GM21717 (cell line): ENCODE measurements at regions not wholly inside any gene's neighbourhood (a gene's known extent, or its start where the extent isn't known, plus 50 kb on each side); places are given as distances from the start of the nearest gene placed in this dataset.
"Not testable (repeated sequence)": the region's sequence is repeated elsewhere in the genome, so short reads cannot be mapped to it uniquely, and the experiment has no call there.

Experiments used
- ATAC-seq: cut with Tn5 transposase; IDR thresholded peaks from one replicate; pipeline ENCODE4 v1.9.1; 2021; ENCODE audit warnings: mild to moderate bottlenecking, moderate library complexity; ENCODE audit not compliant: unreplicated experiment

GRCh38 chr2:145757503-145758246 lies 1237.8 kb upstream of the ZEB2 start:
- no peak for ATAC-seq

- ATAC-seq, result no peak
These were observed 1235.3 kb upstream of the ZEB2 start for GRCh38 chr2:145755019-145755837.

GRCh38 chr2:145753966-145754365 lies 1234.0 kb upstream of the ZEB2 start:
- ATAC-seq, result no peak

- no peak for ATAC-seq
These were observed 1233.2 kb upstream of the ZEB2 start for GRCh38 chr2:145753041-145753608.

GRCh38 chr2:145752091-145752806 lies 1232.3 kb upstream of the ZEB2 start:
- peak; percentile 26 for ATAC-seq

GRCh38 chr2:145751629-145752028 lies 1231.7 kb upstream of the ZEB2 start:
- ATAC-seq, result peak; percentile 86

GRCh38 chr2:145751155-145751554 lies 1231.2 kb upstream of the ZEB2 start:
- ATAC-seq, result no peak

GRCh38 chr2:145750612-145751011 lies 1230.7 kb upstream of the ZEB2 start:
- no peak for ATAC-seq

GRCh38 chr2:145750144-145750543 lies 1230.2 kb upstream of the ZEB2 start:
- ATAC-seq, result no peak

- ATAC-seq, result no peak
These were observed 1229.6 kb upstream of the ZEB2 start for GRCh38 chr2:145749556-145749955.

- ATAC-seq, result peak; percentile 51
These were observed 1229.0 kb upstream of the ZEB2 start for GRCh38 chr2:145748927-145749326.

GRCh38 chr2:145747715-145748114 lies 1227.8 kb upstream of the ZEB2 start:
- no peak for ATAC-seq

- ATAC-seq, result not testable (repeated sequence)
These were observed 1225.4 kb upstream of the ZEB2 start for GRCh38 chr2:145745387-145745721.

- peak; percentile 87 for ATAC-seq
These were observed 1224.8 kb upstream of the ZEB2 start for GRCh38 chr2:145744541-145745386.

- ATAC-seq, result no peak
These were observed 1223.1 kb upstream of the ZEB2 start for GRCh38 chr2:145743011-145743410.

GRCh38 chr2:145741636-145742035 lies 1221.7 kb upstream of the ZEB2 start:
- ATAC-seq, result no peak

GRCh38 chr2:145741181-145741580 lies 1221.3 kb upstream of the ZEB2 start:
- ATAC-seq, result no peak

- ATAC-seq, result no peak
These were observed 1220.4 kb upstream of the ZEB2 start for GRCh38 chr2:145740302-145740701.

GRCh38 chr2:145739681-145740080 lies 1219.8 kb upstream of the ZEB2 start:
- ATAC-seq, result peak; percentile 81

- no peak for ATAC-seq
These were observed 1217.0 kb upstream of the ZEB2 start for GRCh38 chr2:145736871-145737270.
